SJCRH30 (cell line): ENCODE measurements at regions not wholly inside any gene's neighbourhood (a gene's known extent, or its start where the extent isn't known, plus 50 kb on each side); places are given as distances from the start of the nearest gene placed in this dataset.

Experiments
- DNase-seq, 2 experiments: peaks; one replicate each; pipeline ENCODE4 v3.0.0-alpha.2; 2015 to 2020
- H3K27ac ChIP-seq: fragments of 250-450 bp; sonication (Bioruptor Pico); 2 replicates; pipeline ENCODE4 v1.5.1; 2020; ENCODE audit warnings: mild to moderate bottlenecking, moderate library complexity
- H3K27me3 ChIP-seq: fragments of 250-450 bp; sonication (Bioruptor Pico); 2 replicates; pipeline ENCODE4 v1.5.1; 2020; ENCODE audit warnings: mild to moderate bottlenecking, moderate library complexity
- H3K36me3 ChIP-seq: fragments of 250-450 bp; sonication (Bioruptor Pico); 2 replicates; pipeline ENCODE4 v1.5.1; 2020; ENCODE audit warnings: mild to moderate bottlenecking, moderate library complexity
- H3K4me1 ChIP-seq: fragments of 250-450 bp; sonication (Bioruptor Pico); 2 replicates; pipeline ENCODE4 v1.5.1; 2020; ENCODE audit warnings: mild to moderate bottlenecking, moderate library complexity
- H3K4me3 ChIP-seq: fragments of 250-450 bp; sonication (Bioruptor Pico); 2 replicates; pipeline ENCODE4 v1.5.1; 2020; ENCODE audit warnings: mild to moderate bottlenecking, moderate library complexity
- H3K9me3 ChIP-seq: fragments of 250-450 bp; sonication (Bioruptor Pico); replicated peaks from 2 replicates; pipeline ENCODE4 v1.5.1; 2020; ENCODE audit warnings: mild to moderate bottlenecking, moderate library complexity

DNA sequence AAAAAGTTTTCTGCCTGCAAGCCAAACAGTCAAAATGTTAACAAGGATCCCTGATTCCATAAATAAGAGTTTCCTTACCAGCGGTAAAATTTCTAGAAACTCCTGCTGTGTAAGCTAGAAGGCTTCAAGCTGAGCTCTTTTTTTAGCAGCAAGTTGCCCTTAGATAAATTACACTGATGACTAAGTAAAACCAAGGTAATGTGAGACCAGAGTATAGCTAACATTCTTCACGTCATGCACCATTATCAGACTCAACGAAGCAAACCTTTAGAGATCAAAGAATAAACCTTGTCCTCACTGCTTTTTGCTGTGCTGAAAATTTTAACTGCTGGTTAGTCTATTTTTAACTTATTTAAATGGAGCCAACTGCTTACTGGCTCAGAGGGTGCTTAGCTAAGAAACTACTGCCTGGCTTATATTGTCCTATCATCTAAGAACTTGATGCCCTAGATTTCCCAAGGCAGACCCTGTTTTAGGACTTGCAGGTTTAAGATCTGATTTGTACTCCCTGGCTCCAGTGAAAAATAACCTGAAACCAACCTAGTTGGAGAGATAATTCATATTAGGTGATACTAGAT is 900.7 kb downstream of the JRKL start:
- Histone ChIP-seq H3K4me3 (no peak overlapping the region), H3K27me3 (no peaks in the 10 kb centered on the region), H3K36me3 (no peaks in the 10 kb centered on the region), H3K27ac (no peak overlapping the region), H3K9me3 (no peaks in the 10 kb centered on the region), H3K4me1 (no peaks in the 10 kb centered on the region)
- DNase-seq: no peak

GRCh38 chr11:97296301-97296700 is 906.5 kb downstream of the JRKL start:
- Histone ChIP-seq H3K4me1 (no peaks in the 10 kb centered on the region), H3K4me3 (no peak overlapping the region), H3K36me3 (no peaks in the 10 kb centered on the region), H3K9me3 (no peaks in the 10 kb centered on the region), H3K27me3 (no peaks in the 10 kb centered on the region), H3K27ac (no peak overlapping the region)
- DNase-seq: no peak

GRCh38 chr11:97309291-97309690 is 919.5 kb downstream of the JRKL start:
- Histone ChIP-seq H3K27ac (no peak overlapping the region), H3K36me3 (no peaks in the 10 kb centered on the region)
- DNase-seq: no peak

GRCh38 chr11:97325693-97326092 is 935.9 kb downstream of the JRKL start:
- H3K27me3 ChIP-seq: no peaks in the 10 kb centered on the region
- no peak for DNase-seq
- no peak overlapping the region for H3K27ac ChIP-seq
- H3K4me3 ChIP-seq: no peak overlapping the region
- no peaks in the 10 kb centered on the region for H3K4me1 ChIP-seq
- no peaks in the 10 kb centered on the region for H3K9me3 ChIP-seq
- H3K36me3 ChIP-seq: no peaks in the 10 kb centered on the region

More at GRCh38 chr11:97309291-97309690, 919.5 kb downstream of the JRKL start:
- H3K4me1 ChIP-seq: no peaks in the 10 kb centered on the region
- H3K9me3 ChIP-seq: no peaks in the 10 kb centered on the region
- no peaks in the 10 kb centered on the region for H3K27me3 ChIP-seq
- no peak overlapping the region for H3K4me3 ChIP-seq

- Histone ChIP-seq H3K36me3 (no peaks in the 10 kb centered on the region), H3K4me3 (no peak overlapping the region), H3K9me3 (no peaks in the 10 kb centered on the region), H3K4me1 (no peaks in the 10 kb centered on the region), H3K27ac (no peak overlapping the region), H3K27me3 (no peaks in the 10 kb centered on the region)
- DNase-seq: no peak
These were observed 942.5 kb downstream of the JRKL start for GRCh38 chr11:97332271-97332670.

GRCh38 chr11:97336064-97336463 is 946.3 kb downstream of the JRKL start:
- Histone ChIP-seq H3K9me3 (no peaks in the 10 kb centered on the region), H3K36me3 (no peaks in the 10 kb centered on the region), H3K4me1 (no peaks in the 10 kb centered on the region), H3K27ac (no peak overlapping the region), H3K27me3 (no peaks in the 10 kb centered on the region), H3K4me3 (no peak overlapping the region)
- DNase-seq: no peak

DNA sequence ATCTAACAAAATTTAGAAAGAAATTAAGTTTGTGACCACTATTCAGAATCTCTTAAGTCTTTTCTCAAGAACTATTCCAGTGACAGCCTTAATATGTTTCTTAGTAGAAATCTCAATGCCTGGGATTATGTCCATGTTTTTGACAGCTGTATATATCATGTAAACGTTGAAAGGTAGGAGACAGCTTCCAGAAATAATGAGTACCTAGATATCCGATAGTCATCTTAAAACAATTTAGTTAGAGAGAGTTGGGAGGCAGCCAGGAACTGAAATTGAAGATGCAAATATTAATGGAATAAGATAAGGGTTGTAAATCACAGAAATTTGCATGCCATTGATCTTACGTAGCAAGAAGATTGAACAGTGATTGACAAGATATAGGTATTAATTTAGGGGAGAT is 955.2 kb downstream of the JRKL start:
- Histone ChIP-seq H3K4me3 (no peak overlapping the region), H3K27me3 (no peaks in the 10 kb centered on the region)

DNA sequence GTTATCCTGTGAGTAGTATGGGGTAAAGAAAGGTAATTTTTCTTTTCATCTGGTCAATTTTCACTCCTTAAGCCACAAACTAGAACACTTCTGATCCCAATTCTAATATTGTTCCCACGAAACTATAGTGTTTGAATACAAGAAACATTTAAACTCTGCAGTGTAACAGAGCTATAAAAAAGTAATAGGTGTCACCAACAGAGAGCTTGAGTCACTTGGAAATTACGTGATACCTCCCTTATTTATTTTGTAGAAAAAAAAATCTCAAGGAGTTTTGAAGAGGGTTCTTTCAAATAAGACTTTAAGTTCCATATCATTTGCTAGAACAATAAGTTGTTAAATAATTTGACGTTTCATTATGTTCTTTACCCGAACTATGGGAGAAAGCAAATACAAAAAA is 959.4 kb downstream of the JRKL start:
- Histone ChIP-seq H3K36me3 (no peaks in the 10 kb centered on the region), H3K4me1 (0 out of 2 replicates have a peak, but pooled peaks cover 2% of the 10 kb centered on the region), H3K27me3 (no peaks in the 10 kb centered on the region), H3K9me3 (no peaks in the 10 kb centered on the region), H3K4me3 (no peak overlapping the region), H3K27ac (no peak overlapping the region)
- no peak for DNase-seq

More for the DNA sequence above, 955.2 kb downstream of the JRKL start:
- H3K4me1 ChIP-seq: no peaks in the 10 kb centered on the region
- no peak overlapping the region for H3K27ac ChIP-seq
- DNase-seq: no peak
- no peaks in the 10 kb centered on the region for H3K9me3 ChIP-seq
- H3K36me3 ChIP-seq: no peaks in the 10 kb centered on the region

GRCh38 chr11:97351939-97352338 is 962.1 kb downstream of the JRKL start:
- no peak for DNase-seq
- Histone ChIP-seq H3K9me3 (no peaks in the 10 kb centered on the region), H3K27ac (no peak overlapping the region), H3K27me3 (no peaks in the 10 kb centered on the region), H3K36me3 (no peaks in the 10 kb centered on the region), H3K4me3 (no peak overlapping the region), H3K4me1 (0 out of 2 replicates have a peak, but pooled peaks cover 7% of the 10 kb centered on the region)

- Histone ChIP-seq H3K4me1 (0 out of 2 replicates have a peak, but pooled peaks cover 7% of the 10 kb centered on the region), H3K4me3 (no peak overlapping the region), H3K27me3 (no peaks in the 10 kb centered on the region), H3K9me3 (no peaks in the 10 kb centered on the region), H3K36me3 (no peaks in the 10 kb centered on the region), H3K27ac (peak overlapping the region; percentile 31)
- DNase-seq: no peak
These were observed 964.2 kb downstream of the JRKL start for GRCh38 chr11:97354026-97354425.

DNA sequence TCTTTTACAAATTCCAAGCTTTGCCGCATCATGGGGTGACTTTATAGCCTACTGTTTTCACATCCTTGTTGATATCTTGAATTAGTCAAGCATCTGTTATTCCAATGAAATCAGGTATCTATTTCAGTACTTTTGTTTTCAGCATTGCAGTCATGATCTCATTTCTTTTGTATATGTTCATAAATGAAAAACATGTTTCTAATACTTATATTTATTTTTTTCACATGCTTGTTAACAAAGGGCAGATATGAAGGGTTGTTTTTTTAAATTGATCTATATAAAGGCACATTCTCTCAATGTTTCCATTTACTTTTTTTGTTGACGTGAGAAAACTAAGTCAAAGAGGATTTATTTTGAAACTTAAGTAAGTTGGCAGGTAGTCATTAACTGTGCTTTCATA is 964.8 kb downstream of the JRKL start:
- Histone ChIP-seq H3K27me3 (no peaks in the 10 kb centered on the region), H3K4me3 (no peak overlapping the region), H3K9me3 (no peaks in the 10 kb centered on the region), H3K4me1 (0 out of 2 replicates have a peak, but pooled peaks cover 7% of the 10 kb centered on the region), H3K27ac (peak overlapping the region; percentile 31), H3K36me3 (no peaks in the 10 kb centered on the region)
- peak in 1 of 2 experiments; percentile 28 for DNase-seq

DNA sequence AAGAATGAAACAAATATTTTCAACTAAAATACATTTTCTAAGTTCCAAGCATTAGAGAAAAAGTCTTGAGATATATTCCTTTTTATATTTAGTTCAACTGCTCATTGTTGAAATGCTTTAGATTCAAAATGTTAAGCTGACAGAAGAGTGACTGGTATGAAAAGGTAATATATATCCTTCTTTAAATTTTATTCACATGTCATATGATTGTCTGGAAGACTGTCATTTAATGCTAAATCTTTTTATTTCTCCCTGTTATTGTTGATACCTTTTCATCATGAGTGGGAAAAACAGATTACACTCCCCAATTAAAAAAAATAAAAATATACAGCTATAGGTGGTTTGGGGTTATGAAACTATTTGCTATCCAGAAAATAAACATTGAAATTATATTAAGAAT is 965.4 kb downstream of the JRKL start:
- Histone ChIP-seq H3K4me3 (no peak overlapping the region), H3K27me3 (no peaks in the 10 kb centered on the region), H3K27ac (no peak overlapping the region), H3K36me3 (no peaks in the 10 kb centered on the region), H3K9me3 (no peaks in the 10 kb centered on the region), H3K4me1 (0 out of 2 replicates have a peak, but pooled peaks cover 7% of the 10 kb centered on the region)
- no peak for DNase-seq

DNA sequence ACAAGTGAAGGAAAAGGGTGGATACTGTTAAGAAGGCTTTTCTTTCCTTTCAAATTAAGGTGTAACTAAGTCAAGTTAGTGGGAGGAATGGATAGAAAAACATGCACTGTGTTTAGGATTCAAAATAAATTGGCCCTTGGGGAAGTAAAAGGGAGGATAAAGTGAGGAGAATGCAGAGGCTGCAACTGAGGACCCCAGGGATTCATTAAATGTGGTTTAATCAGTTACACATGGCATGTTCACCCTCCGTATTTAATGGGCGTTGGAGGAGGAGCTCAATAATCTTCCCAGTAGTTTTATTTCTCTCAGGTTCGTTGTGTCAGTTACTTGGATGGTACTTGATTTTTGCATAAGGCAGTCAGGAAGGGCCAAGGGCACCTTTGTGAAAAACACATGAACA is 966.3 kb downstream of the JRKL start:
- no peaks in the 10 kb centered on the region for H3K36me3 ChIP-seq
- 0 out of 2 replicates have a peak, but pooled peaks cover 7% of the 10 kb centered on the region for H3K4me1 ChIP-seq
- H3K27ac ChIP-seq: no peak overlapping the region
- DNase-seq: no peak
- no peaks in the 10 kb centered on the region for H3K27me3 ChIP-seq
- no peak overlapping the region for H3K4me3 ChIP-seq
- H3K9me3 ChIP-seq: no peaks in the 10 kb centered on the region

DNA sequence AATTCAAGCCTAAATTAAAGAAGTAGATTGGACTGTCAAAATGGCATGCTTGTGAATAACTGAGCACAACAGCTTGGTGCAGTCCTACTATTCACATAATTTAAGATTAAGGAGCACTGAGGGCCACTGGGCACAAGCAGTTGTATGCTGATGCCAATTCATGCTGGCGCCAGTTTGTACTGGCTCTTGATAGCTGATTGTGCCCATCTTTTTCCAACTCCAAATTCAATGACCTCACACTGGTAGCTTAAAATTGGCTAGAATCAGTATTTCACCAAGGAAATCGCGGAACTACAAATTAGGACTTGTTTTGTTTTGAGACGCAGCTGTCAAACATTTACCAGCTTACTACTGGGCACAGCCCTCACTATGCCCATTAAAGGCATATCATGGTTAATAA is 969.2 kb downstream of the JRKL start:
- Histone ChIP-seq H3K36me3 (no peaks in the 10 kb centered on the region), H3K9me3 (no peaks in the 10 kb centered on the region), H3K27me3 (no peaks in the 10 kb centered on the region), H3K4me1 (peaks cover 7% of the 10 kb centered on the region; the same call in 1 of the 2 replicates), H3K27ac (no peak overlapping the region), H3K4me3 (no peak overlapping the region)
- no peak for DNase-seq

GRCh38 chr11:97361812-97362378 is 972.1 kb downstream of the JRKL start:
- Histone ChIP-seq H3K4me3 (no peak overlapping the region), H3K9me3 (no peaks in the 10 kb centered on the region), H3K27me3 (no peaks in the 10 kb centered on the region), H3K4me1 (no peaks in the 10 kb centered on the region; the same call in 1 of the 2 replicates), H3K27ac (no peak overlapping the region), H3K36me3 (no peaks in the 10 kb centered on the region)
- DNase-seq: no peak

GRCh38 chr11:97363331-97363730 is 973.5 kb downstream of the JRKL start:
- Histone ChIP-seq H3K9me3 (no peaks in the 10 kb centered on the region), H3K4me1 (no peaks in the 10 kb centered on the region; the same call in 1 of the 2 replicates), H3K27ac (no peak overlapping the region), H3K36me3 (no peaks in the 10 kb centered on the region), H3K4me3 (no peak overlapping the region), H3K27me3 (no peaks in the 10 kb centered on the region)
- no peak for DNase-seq
